ENCODE measurements at regions not wholly inside any gene's neighbourhood (a gene's known extent, or its start where the extent isn't known, plus 50 kb on each side); places are given as distances from the start of the nearest gene placed in this dataset.

DNA sequence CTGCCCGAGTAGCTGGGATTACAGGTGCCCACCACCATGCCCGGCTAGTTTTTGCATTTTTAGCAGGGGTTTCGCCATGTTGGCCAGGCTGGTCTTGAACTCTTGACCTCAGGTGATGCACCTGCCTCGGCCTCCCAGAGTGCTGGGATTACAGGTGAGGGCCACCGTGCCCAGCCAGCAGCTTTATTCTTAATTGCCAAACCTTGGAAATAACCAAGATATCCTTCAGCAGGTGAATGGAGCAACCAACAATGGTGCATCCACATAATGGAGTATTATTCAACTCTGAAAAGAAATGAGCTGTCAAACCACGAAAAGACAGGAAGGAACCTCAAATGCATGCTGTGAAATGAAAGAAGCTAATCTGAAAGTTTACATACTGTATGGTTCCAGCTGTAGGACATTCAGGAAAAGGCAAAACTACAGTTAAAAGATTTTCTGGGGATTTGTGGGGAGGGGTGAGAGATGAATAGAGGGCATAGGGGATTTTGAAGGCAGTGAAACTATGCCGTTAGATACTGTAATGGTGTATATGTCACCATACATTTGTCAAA lies 118.8 kb upstream of the CCND2 start:
- no peak for TF ChIP-seq TCF7L2 (IDR thresholded peaks at IDR 0.05; ENCODE audit: borderline replicate concordance, extremely low read depth, insufficient read depth, insufficient read length)
- TF ChIP-seq POLR2A (IDR thresholded peaks at IDR 0.05; ENCODE audit: borderline replicate concordance, extremely low read depth, insufficient read depth, insufficient read length), result no peak
- no peak for TF ChIP-seq POLR2AphosphoS5 (IDR thresholded peaks at IDR 0.05; ENCODE audit: low read depth, low read length)
- TF ChIP-seq, protein P1, sequence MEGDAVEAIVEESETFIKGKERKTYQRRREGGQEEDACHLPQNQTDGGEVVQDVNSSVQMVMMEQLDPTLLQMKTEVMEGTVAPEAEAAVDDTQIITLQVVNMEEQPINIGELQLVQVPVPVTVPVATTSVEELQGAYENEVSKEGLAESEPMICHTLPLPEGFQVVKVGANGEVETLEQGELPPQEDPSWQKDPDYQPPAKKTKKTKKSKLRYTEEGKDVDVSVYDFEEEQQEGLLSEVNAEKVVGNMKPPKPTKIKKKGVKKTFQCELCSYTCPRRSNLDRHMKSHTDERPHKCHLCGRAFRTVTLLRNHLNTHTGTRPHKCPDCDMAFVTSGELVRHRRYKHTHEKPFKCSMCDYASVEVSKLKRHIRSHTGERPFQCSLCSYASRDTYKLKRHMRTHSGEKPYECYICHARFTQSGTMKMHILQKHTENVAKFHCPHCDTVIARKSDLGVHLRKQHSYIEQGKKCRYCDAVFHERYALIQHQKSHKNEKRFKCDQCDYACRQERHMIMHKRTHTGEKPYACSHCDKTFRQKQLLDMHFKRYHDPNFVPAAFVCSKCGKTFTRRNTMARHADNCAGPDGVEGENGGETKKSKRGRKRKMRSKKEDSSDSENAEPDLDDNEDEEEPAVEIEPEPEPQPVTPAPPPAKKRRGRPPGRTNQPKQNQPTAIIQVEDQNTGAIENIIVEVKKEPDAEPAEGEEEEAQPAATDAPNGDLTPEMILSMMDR (IDR thresholded peaks at IDR 0.05 in 2 of 3, conservative IDR thresholded peaks at IDR 0.05 in 1 of 3; ENCODE audit: borderline replicate concordance in 1 of 3, insufficient read depth in 1 of 3, low read depth in 2 of 3, low read length in 2 of 3), result no peak
- no peak for TF ChIP-seq EZH2phosphoT487 (IDR thresholded peaks at IDR 0.05; ENCODE audit: borderline replicate concordance)
- no peak for TF ChIP-seq FOSL1 (IDR thresholded peaks at IDR 0.05; ENCODE audit: low read depth)
- TF ChIP-seq ZFX (IDR thresholded peaks at IDR 0.05), result no peak
- no peak for TF ChIP-seq RAD21 (IDR thresholded peaks at IDR 0.05; ENCODE audit: low read depth)
- TF ChIP-seq EZH2 (IDR thresholded peaks at IDR 0.05), result no peak
- no peak for TF ChIP-seq SIN3A (IDR thresholded peaks at IDR 0.05; ENCODE audit: low read depth)
- TF ChIP-seq CEBPB (IDR thresholded peaks at IDR 0.05; ENCODE audit: low read depth), result no peak
- TF ChIP-seq ELF1 (IDR thresholded peaks at IDR 0.05; ENCODE audit: borderline replicate concordance, low read depth), result no peak
- no peak for TF ChIP-seq JUND (IDR thresholded peaks at IDR 0.05)
- TF ChIP-seq ZNF274 (IDR thresholded peaks at IDR 0.05; ENCODE audit: low read depth, low read length), result no peak

Measured in HCT116 (cell line).